ENCODE measurements at regions not wholly inside any gene's neighbourhood (a gene's known extent, or its start where the extent isn't known, plus 50 kb on each side); places are given as distances from the start of the nearest gene placed in this dataset.

DNA sequence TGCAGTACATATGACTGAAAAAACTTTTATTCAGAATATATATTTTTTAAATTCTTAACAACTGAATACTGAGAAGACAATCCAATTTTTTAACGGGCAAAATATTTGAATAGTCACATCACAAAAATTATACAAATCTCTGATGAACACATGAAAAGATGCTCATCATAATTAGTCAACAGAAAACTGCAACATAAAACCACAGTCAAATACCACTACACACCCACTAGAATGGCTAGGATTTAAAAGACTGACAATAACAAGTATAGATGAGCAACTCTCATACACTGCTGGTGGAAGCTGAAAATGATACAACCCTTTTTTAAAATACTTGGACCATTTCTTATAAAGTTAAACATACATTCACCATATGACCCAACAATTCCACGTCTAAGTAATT is 87.7 kb upstream of the TNFSF4 start:
- TF ChIP-seq, protein P1, sequence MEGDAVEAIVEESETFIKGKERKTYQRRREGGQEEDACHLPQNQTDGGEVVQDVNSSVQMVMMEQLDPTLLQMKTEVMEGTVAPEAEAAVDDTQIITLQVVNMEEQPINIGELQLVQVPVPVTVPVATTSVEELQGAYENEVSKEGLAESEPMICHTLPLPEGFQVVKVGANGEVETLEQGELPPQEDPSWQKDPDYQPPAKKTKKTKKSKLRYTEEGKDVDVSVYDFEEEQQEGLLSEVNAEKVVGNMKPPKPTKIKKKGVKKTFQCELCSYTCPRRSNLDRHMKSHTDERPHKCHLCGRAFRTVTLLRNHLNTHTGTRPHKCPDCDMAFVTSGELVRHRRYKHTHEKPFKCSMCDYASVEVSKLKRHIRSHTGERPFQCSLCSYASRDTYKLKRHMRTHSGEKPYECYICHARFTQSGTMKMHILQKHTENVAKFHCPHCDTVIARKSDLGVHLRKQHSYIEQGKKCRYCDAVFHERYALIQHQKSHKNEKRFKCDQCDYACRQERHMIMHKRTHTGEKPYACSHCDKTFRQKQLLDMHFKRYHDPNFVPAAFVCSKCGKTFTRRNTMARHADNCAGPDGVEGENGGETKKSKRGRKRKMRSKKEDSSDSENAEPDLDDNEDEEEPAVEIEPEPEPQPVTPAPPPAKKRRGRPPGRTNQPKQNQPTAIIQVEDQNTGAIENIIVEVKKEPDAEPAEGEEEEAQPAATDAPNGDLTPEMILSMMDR (IDR thresholded peaks at IDR 0.05): no peak
- no peak for TF ChIP-seq POLR2A (IDR thresholded peaks at IDR 0.05)

Data from adrenal gland (tissue), 5 donors.